GM18951 (cell line): ENCODE measurements at regions not wholly inside any gene's neighbourhood (a gene's known extent, or its start where the extent isn't known, plus 50 kb on each side); places are given as distances from the start of the nearest gene placed in this dataset.
"Not testable (repeated sequence)": the region's sequence is repeated elsewhere in the genome, so short reads cannot be mapped to it uniquely, and the experiment has no call there.

Experiments
- POLR2A ChIP-seq: IDR thresholded peaks from 4 replicates; pipeline ENCODE4 v1.6.1; 2011; ENCODE audit warnings: mild to moderate bottlenecking; ENCODE audit not compliant: insufficient read length, insufficient read depth; ENCODE audit errors: extremely low read depth
- in situ Hi-C: fragments of 300-500 bp; cut with MboI; formaldehyde crosslinking; loops from one replicate; pipeline ENCODE4 v1.12.0; 2022; ENCODE audit warnings: low sequenced_read_pairs, mixed read lengths, inconsistent platforms; ENCODE audit not compliant: unreplicated experiment

- TF ChIP-seq POLR2A: no peak
- in situ Hi-C loops: loop anchor here (10.0 kb wide), 1 partner anchor 607 kb away; no protein-coding TSS in a partner anchor
Measured at GRCh38 chr14:37862263-37862662, 266.8 kb downstream of the TTC6 start.

- in situ Hi-C loops: loop anchor here (10.0 kb wide), 1 partner anchor 609 kb away; no protein-coding TSS in a partner anchor
- no peak for TF ChIP-seq POLR2A
Measured at GRCh38 chr14:37864128-37864527, 268.7 kb downstream of the TTC6 start.

GRCh38 chr14:37864861-37865718 lies 269.7 kb downstream of the TTC6 start:
- in situ Hi-C loops: loop anchor here (10.0 kb wide), 1 partner anchor 610 kb away; no protein-coding TSS in a partner anchor
- no peak for TF ChIP-seq POLR2A

GRCh38 chr14:37865719-37866549 lies 270.5 kb downstream of the TTC6 start:
- in situ Hi-C loops: loop anchor here (10.0 kb wide), 1 partner anchor 611 kb away; no protein-coding TSS in a partner anchor
- no peak for TF ChIP-seq POLR2A

GRCh38 chr14:37869633-37870032 lies 274.2 kb downstream of the TTC6 start:
- no peak for TF ChIP-seq POLR2A
- in situ Hi-C loops: loop anchor here (10.0 kb wide), 1 partner anchor 615 kb away; no protein-coding TSS in a partner anchor

GRCh38 chr14:37870170-37870569 lies 274.7 kb downstream of the TTC6 start:
- TF ChIP-seq POLR2A: no peak
- in situ Hi-C loops: no loop called here

GRCh38 chr14:37870632-37871346 lies 275.4 kb downstream of the TTC6 start:
- TF ChIP-seq POLR2A: no peak
- in situ Hi-C loops: no loop called here

GRCh38 chr14:37874065-37874428 lies 278.6 kb downstream of the TTC6 start:
- in situ Hi-C loops: not testable (repeated sequence)

- TF ChIP-seq POLR2A: no peak
- in situ Hi-C loops: no loop called here
Measured at GRCh38 chr14:37874429-37875109, 279.1 kb downstream of the TTC6 start.

- in situ Hi-C loops: no loop called here
- TF ChIP-seq POLR2A: no peak
Measured at GRCh38 chr14:37888234-37888633, 292.8 kb downstream of the TTC6 start.

GRCh38 chr14:37889087-37889486 lies 293.7 kb downstream of the TTC6 start:
- in situ Hi-C loops: no loop called here
- TF ChIP-seq POLR2A: no peak

- in situ Hi-C loops: no loop called here
- no peak for TF ChIP-seq POLR2A
Measured at GRCh38 chr14:37890095-37890494, 294.7 kb downstream of the TTC6 start.

- in situ Hi-C loops: not testable (repeated sequence)
Measured at GRCh38 chr14:37891500-37891899, 296.1 kb downstream of the TTC6 start.

- in situ Hi-C loops: no loop called here
- TF ChIP-seq POLR2A: no peak
Measured at GRCh38 chr14:37894463-37894862, 299.0 kb downstream of the TTC6 start.
